ENCODE measurements at regions not wholly inside any gene's neighbourhood (a gene's known extent, or its start where the extent isn't known, plus 50 kb on each side); places are given as distances from the start of the nearest gene placed in this dataset.

DNA sequence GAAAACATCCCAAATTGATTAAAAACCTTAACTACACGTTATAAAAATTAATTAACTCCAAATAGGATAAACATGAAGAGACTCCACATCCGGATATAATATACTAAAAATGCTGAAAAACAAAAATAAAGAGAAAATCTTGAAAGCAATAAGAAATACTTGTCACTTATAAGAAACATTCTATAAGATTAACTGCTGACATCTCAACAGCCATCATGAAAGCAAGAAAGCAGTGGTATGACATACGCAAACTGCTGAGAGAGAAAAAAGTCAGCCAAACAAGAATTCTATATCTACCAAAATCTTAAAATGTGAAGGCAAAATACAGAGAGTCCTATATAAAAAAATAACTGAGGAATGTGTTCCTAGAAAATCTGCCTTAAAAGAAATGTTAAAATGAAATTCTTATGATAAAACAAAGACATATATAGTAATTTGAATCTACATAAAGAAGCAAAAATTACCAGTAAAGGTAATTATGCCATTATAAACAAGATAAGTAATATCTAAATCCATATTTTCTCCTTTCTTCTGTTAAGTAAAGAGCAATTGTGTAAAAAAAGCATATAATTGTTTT, 1851.1 kb downstream of the PCDH9 start:
- POLR2A ChIA-PET = no interaction called here
- no TSS peak for BruUV-seq (replicated peaks)

DNA sequence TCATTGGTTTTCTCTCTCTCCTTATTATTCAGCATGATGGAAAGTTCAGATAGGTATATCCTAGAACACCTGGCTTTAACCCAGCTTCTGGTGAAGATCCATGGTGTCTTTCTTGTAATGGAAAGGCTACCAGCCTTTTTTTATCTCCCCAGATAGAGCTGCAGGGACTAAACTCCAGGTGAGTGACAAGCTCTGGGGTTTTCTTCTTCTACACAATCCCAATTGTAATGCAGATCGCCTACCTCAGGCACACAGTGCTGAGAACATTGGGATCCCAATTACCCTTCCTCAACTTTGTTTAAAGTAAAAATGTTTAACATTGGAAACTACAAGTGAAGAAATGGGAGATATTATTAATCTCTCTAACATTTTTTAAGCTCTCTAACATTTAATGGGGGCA, 1851.7 kb downstream of the PCDH9 start:
- Histone ChIP-seq H3K27ac (ENCODE audit: low read depth, low read length) (no peak overlapping the region), H3K36me3 (ENCODE audit: control insufficient read depth in 1 of 2, insufficient read depth in 2 of 2, low read length in 2 of 2) (no peaks in the 10 kb centered on the region), H3K4me3 (replicated peaks in 1 of 2; ENCODE audit: low read depth in 1 of 2, low read length in 2 of 2) (no peak overlapping the region), H3K27me3 (ENCODE audit: insufficient read depth, low read length) (no peaks in the 10 kb centered on the region), H3K9me2 (ENCODE audit: insufficient read depth) (no peaks in the 10 kb centered on the region), H4K20me1 (ENCODE audit: insufficient read depth) (no peaks in the 10 kb centered on the region), H3K4me1 (ENCODE audit: control insufficient read depth in 1 of 2, insufficient read depth in 2 of 2, low read length in 2 of 2) (no peaks in the 10 kb centered on the region), H3K79me2 (ENCODE audit: insufficient read depth, low read length) (no peaks in the 10 kb centered on the region), H2AFZ (ENCODE audit: low read depth, low read length, poor library complexity, severe bottlenecking) (no peak overlapping the region), H3K9me3 (ENCODE audit: control insufficient read depth in 1 of 2, insufficient read depth in 1 of 2, low read depth in 1 of 2, low read length in 2 of 2) (peaks cover 0 to 8% of the 10 kb centered on the region in 2 experiments; a peak in 2 of 4 replicates), H3K9ac (ENCODE audit: low read length) (no peak overlapping the region), H3K4me2 (ENCODE audit: low read length) (no peak overlapping the region)
- ATAC-seq (no peak), DNase-seq (ENCODE audit: low read depth, low spot score) (no peak)
- ChIA-PET RAD21 (ENCODE audit: low non-redundant PET in 1 of 2, low total read pairs in 2 of 2, uncharacterized antibody in 2 of 2, unreplicated experiment in 2 of 2) (no interaction called here), CTCF (no interaction called here), POLR2A (no interaction called here)
- no TSS peak for BruUV-seq (replicated peaks)
- intact Hi-C loops (cut with micrococcal nuclease) = no loop called here
- TF ChIP-seq EGR1 (IDR thresholded peaks at IDR 0.05; ENCODE audit: low read depth) = no peak
- no peak for TF ChIP-seq FOSL1 (IDR thresholded peaks at IDR 0.05; ENCODE audit: low read depth)
- no peak for TF ChIP-seq EZH2 (IDR thresholded peaks at IDR 0.05)
- TF ChIP-seq JUND (IDR thresholded peaks at IDR 0.05) = no peak
- TF ChIP-seq ZFX (IDR thresholded peaks at IDR 0.05) = no peak
- no peak for TF ChIP-seq CBX3 (IDR thresholded peaks at IDR 0.05; ENCODE audit: low read depth)
- no peak for TF ChIP-seq POLR2A (IDR thresholded peaks at IDR 0.05; ENCODE audit: borderline replicate concordance, extremely low read depth, insufficient read depth, insufficient read length)
- TF ChIP-seq ZNF274 (IDR thresholded peaks at IDR 0.05; ENCODE audit: low read depth, low read length) = no peak
- no peak for TF ChIP-seq SIN3A (IDR thresholded peaks at IDR 0.05; ENCODE audit: low read depth)
- TF ChIP-seq, protein P1, sequence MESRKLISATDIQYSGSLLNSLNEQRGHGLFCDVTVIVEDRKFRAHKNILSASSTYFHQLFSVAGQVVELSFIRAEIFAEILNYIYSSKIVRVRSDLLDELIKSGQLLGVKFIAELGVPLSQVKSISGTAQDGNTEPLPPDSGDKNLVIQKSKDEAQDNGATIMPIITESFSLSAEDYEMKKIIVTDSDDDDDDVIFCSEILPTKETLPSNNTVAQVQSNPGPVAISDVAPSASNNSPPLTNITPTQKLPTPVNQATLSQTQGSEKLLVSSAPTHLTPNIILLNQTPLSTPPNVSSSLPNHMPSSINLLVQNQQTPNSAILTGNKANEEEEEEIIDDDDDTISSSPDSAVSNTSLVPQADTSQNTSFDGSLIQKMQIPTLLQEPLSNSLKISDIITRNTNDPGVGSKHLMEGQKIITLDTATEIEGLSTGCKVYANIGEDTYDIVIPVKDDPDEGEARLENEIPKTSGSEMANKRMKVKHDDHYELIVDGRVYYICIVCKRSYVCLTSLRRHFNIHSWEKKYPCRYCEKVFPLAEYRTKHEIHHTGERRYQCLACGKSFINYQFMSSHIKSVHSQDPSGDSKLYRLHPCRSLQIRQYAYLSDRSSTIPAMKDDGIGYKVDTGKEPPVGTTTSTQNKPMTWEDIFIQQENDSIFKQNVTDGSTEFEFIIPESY (IDR thresholded peaks at IDR 0.05; ENCODE audit: extremely low read depth, insufficient replicate concordance, low read length) = no peak
- TF ChIP-seq POLR2AphosphoS5 (IDR thresholded peaks at IDR 0.05; ENCODE audit: low read depth, low read length) = no peak
- no peak for TF ChIP-seq TCF7L2 (IDR thresholded peaks at IDR 0.05; ENCODE audit: borderline replicate concordance, extremely low read depth, insufficient read depth, insufficient read length)
- TF ChIP-seq, protein P2, sequence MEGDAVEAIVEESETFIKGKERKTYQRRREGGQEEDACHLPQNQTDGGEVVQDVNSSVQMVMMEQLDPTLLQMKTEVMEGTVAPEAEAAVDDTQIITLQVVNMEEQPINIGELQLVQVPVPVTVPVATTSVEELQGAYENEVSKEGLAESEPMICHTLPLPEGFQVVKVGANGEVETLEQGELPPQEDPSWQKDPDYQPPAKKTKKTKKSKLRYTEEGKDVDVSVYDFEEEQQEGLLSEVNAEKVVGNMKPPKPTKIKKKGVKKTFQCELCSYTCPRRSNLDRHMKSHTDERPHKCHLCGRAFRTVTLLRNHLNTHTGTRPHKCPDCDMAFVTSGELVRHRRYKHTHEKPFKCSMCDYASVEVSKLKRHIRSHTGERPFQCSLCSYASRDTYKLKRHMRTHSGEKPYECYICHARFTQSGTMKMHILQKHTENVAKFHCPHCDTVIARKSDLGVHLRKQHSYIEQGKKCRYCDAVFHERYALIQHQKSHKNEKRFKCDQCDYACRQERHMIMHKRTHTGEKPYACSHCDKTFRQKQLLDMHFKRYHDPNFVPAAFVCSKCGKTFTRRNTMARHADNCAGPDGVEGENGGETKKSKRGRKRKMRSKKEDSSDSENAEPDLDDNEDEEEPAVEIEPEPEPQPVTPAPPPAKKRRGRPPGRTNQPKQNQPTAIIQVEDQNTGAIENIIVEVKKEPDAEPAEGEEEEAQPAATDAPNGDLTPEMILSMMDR (IDR thresholded peaks at IDR 0.05 in 2 of 3, conservative IDR thresholded peaks at IDR 0.05 in 1 of 3; ENCODE audit: borderline replicate concordance in 1 of 3, insufficient read depth in 1 of 3, low read depth in 2 of 3, low read length in 2 of 3) = no peak

More for the DNA sequence above, 1851.1 kb downstream of the PCDH9 start:
- H3K79me2 ChIP-seq (ENCODE audit: insufficient read depth, low read length) = no peaks in the 10 kb centered on the region
- RAD21 ChIA-PET (ENCODE audit: low non-redundant PET in 1 of 2, low total read pairs in 2 of 2, uncharacterized antibody in 2 of 2, unreplicated experiment in 2 of 2) = no interaction called here
- H2AFZ ChIP-seq (ENCODE audit: low read depth, low read length, poor library complexity, severe bottlenecking) = no peak overlapping the region
- H3K4me2 ChIP-seq (ENCODE audit: low read length) = no peak overlapping the region
- intact Hi-C loops (cut with micrococcal nuclease) = no loop called here
- CTCF ChIA-PET = no interaction called here
- ATAC-seq (no peak), DNase-seq (ENCODE audit: low read depth, low spot score) (peak; percentile 22)
- TF ChIP-seq CBX3 (IDR thresholded peaks at IDR 0.05; ENCODE audit: low read depth) = peak; percentile 34; the same call in 1 of the 2 replicates
- no peak for TF ChIP-seq YY1 (IDR thresholded peaks at IDR 0.05; ENCODE audit: extremely low read depth, insufficient replicate concordance, low read depth, low read length)
- no peak overlapping the region for H3K4me3 ChIP-seq (replicated peaks in 1 of 2; ENCODE audit: low read depth in 1 of 2, low read length in 2 of 2)
- H3K4me1 ChIP-seq (ENCODE audit: control insufficient read depth in 1 of 2, insufficient read depth in 2 of 2, low read length in 2 of 2) = no peaks in the 10 kb centered on the region
- H3K9me3 ChIP-seq (ENCODE audit: control insufficient read depth in 1 of 2, insufficient read depth in 1 of 2, low read depth in 1 of 2, low read length in 2 of 2) = peaks cover 0 to 8% of the 10 kb centered on the region in 2 experiments; a peak in 2 of 4 replicates
- H3K27me3 ChIP-seq (ENCODE audit: insufficient read depth, low read length) = no peaks in the 10 kb centered on the region
- H3K9me2 ChIP-seq (ENCODE audit: insufficient read depth) = no peaks in the 10 kb centered on the region
- no peak overlapping the region for H3K27ac ChIP-seq (ENCODE audit: low read depth, low read length)
- H3K9ac ChIP-seq (ENCODE audit: low read length) = no peak overlapping the region
- no peaks in the 10 kb centered on the region for H3K36me3 ChIP-seq (ENCODE audit: control insufficient read depth in 1 of 2, insufficient read depth in 2 of 2, low read length in 2 of 2)
- no peaks in the 10 kb centered on the region for H4K20me1 ChIP-seq (ENCODE audit: insufficient read depth)

Data from HCT116 (cell line).